ENCODE measurements at regions not wholly inside any gene's neighbourhood (a gene's known extent, or its start where the extent isn't known, plus 50 kb on each side); places are given as distances from the start of the nearest gene placed in this dataset.
"Not testable (repeated sequence)": the region's sequence is repeated elsewhere in the genome, so short reads cannot be mapped to it uniquely, and the experiment has no call there.

- DNase-seq = not testable (repeated sequence)
These were observed 254.1 kb upstream of the DIO3 start for GRCh38 chr14:101307162-101307561.

- not testable (repeated sequence) for DNase-seq
These were observed 250.1 kb upstream of the DIO3 start for GRCh38 chr14:101311186-101311585.

- no peak for DNase-seq
These were observed 248.0 kb upstream of the DIO3 start for GRCh38 chr14:101313268-101313667.

DNA sequence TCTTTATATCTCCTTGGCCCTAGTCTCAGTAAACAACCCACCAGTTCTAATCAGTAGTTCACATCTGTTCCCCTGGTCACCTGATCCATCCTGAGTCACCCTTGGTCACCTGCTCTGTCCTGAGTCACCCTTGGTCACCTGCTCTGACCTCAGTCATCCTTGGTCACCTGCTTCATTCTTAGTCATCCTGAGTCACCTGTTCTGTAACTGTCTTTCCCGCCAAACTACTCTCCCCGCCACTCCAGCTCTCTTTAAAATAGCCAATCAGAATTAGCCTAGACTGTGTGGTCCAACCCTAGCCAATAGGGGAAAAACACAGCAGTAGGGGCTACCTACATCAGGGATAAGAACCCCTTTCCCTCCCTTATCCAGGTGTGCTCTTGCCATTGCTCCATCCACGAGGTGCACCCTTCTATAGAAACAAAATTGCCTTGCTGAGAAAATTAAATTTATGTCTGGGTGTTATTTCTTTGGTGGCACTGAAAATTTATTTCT is 245.4 kb upstream of the DIO3 start:
- DNase-seq = no peak

GRCh38 chr14:101318271-101318670 is 243.0 kb upstream of the DIO3 start:
- DNase-seq = no peak

DNA sequence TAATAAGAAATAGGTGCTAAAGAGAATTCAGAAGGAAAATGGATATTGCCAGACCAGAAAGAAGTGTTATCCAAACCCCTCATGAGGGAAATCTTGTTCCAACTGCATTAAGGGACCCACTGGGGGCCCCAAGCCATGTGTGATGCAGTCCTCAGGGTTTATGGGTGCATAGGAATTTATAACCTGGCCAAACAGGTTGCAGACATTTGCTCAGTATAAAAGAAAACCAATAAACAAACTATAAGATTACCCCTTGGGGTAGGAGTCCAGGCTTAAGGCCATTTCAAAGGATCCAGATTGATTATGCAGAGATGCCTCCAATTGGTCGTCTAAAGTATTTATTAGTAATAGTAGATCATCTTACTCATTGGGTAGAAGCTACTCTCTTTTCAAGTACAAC is 240.9 kb upstream of the DIO3 start:
- DNase-seq = no peak

DNA sequence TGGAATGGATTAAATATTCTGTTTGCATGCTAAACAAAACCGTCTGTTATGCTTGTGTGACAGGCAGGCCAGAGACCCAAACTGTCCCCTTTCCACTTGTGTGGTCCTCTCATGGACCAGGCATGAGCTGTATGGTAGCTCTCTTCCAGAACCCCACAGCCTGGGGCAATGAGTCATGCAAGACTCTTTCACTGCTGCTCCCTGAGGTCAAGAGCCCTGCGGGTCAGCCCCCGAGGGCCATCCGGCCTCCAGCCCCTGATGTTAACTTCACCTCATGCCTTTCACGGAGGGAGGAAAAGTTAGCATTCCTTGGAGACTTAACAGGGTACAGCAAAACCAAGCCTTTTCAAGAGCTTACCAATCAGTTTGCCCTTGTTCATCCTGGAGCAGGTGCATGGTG is 239.1 kb upstream of the DIO3 start:
- no peak for DNase-seq

DNA sequence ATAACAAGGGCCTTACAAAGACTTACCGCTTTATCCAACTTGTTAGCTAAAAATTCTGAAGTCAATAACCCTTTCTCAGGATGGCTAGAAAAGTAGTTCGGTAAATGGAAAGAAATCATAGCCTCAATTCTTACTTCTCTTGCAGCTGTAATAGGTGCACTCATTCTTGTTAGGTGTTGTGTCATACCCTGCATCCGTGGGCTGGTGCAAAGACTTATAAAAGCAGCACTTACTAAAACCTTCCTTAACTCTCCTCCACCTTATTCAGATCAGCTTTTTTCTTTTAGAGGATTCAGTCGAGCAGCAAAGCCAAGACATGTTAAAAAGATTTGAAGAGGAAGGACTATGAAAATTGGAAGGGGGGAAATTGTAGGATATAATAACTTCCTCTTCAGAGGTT is 238.2 kb upstream of the DIO3 start:
- no peak for DNase-seq

DNA sequence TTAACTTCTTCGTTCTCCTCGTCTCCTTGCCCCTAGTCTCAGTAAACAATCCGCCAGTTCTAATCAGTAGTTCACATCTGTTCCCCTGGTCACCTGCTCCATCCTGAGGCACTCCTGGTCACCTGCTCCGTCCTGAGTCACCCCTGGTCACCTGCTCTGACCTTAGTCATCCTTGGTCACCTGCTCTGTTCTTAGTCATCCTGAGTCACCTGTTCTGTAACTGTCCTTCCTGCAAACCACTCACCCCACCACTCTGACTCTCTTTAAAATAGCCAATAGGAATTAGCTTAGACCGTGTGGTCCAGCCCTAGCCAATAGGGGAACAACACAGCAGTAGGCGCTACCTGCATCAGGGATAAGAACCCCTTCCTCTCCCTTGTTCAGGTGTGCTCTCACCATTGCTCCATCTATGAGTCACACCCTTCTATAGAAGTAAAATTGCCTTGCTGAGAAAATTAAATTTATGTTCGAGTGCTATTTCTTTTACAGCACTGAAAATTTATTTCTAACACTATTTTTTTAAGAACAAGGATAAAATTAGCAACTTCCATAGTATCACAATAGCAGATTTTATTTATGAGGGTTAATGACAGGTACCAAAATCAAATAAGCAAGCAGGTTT is 237.6 kb upstream of the DIO3 start:
- not testable (repeated sequence) for DNase-seq

DNA sequence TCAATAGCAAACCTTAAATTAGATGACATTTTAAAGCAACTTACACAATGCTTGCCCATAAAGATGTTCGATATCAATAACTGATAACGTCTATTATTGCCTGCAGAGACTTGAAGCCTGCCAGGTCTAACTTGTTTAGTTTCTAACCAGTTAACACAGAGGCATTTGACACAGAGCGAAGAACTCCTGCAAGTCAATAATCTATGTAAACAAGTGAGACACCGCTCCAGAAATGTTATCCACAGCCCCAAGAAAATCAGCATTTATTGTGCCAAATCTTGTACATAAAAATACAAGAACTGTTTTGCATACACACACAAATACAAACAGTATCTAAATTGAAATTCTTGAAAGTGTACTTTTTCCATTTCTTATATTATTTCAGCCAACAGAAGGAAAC is 236.0 kb upstream of the DIO3 start:
- no peak for DNase-seq

- no peak for DNase-seq
These were observed 232.8 kb upstream of the DIO3 start for GRCh38 chr14:101328412-101329028.

DNA sequence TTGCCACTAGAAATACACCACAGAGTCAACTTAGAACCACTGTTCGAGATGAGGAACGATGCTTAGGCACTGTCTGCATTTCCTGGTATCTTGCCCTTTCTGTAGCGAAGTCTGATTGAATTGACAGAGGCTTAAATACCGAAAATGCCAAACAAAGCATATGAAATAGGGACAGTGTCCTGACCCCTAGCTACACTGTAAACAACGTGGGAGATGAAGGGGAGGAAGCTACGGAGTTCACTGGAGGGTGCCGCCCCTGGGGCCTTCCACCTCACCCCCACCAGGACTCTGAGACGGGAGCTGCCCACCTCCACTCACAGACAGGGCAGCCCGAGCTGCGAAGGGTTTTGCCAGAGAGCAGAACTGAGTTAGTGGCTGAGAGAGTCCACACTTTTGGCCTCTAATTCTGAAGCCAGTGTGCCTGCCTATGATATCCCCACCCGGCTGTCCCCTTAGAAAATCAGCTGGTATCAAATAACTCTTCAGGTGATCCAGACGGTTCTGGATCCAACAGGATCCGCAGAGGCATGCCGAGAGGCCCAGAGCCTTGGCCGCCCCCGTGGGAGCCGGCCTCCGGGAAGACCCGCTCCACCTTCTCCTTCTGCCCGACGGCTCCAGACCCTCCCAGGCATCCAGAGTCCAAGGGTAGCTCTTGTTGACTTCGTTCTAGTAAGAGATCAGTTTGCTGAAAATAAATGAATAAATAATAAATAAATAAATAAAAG is 230.7 kb upstream of the DIO3 start:
- no peak for DNase-seq

DNA sequence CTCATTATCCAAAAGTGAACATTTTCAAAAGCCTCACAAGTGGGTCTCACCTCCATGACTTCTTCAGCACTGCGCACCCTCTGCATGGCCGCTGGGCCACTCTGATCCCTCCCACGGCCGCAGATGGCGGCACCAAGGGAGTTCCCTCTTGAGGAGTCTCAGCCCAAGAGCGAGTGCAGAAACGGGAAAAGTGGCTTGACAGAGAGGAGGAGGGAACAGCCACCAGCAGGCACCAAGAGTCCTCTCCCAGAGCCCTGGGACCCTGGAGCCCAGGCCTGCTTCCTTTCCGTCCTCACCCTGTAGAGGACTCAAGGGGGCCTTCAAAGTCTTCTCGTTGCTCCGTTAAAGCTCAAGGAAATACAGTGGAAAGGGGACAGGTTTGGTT is 230.2 kb upstream of the DIO3 start:
- DNase-seq = no peak

- no peak for DNase-seq
These were observed 229.6 kb upstream of the DIO3 start for GRCh38 chr14:101331661-101332169.

DNA sequence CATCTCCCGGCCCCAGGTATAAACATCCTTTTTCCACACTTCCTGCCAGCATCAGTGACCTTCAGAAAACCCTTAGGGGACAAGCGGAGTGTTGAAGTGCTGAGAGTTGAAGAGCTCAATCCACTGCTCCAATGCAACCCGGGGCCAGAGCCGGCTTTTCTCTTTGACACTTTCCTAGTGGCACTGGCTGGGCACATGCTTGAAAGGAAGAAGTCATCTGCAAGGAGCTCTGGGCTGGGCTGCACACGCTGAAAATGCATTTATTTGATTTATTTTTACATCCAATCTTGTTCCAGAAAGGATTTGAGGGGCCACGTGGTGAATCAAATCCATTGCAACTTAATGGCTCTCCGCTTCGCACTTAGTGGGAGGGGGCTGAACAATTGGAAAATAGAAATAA is 229.0 kb upstream of the DIO3 start:
- DNase-seq = no peak

DNA sequence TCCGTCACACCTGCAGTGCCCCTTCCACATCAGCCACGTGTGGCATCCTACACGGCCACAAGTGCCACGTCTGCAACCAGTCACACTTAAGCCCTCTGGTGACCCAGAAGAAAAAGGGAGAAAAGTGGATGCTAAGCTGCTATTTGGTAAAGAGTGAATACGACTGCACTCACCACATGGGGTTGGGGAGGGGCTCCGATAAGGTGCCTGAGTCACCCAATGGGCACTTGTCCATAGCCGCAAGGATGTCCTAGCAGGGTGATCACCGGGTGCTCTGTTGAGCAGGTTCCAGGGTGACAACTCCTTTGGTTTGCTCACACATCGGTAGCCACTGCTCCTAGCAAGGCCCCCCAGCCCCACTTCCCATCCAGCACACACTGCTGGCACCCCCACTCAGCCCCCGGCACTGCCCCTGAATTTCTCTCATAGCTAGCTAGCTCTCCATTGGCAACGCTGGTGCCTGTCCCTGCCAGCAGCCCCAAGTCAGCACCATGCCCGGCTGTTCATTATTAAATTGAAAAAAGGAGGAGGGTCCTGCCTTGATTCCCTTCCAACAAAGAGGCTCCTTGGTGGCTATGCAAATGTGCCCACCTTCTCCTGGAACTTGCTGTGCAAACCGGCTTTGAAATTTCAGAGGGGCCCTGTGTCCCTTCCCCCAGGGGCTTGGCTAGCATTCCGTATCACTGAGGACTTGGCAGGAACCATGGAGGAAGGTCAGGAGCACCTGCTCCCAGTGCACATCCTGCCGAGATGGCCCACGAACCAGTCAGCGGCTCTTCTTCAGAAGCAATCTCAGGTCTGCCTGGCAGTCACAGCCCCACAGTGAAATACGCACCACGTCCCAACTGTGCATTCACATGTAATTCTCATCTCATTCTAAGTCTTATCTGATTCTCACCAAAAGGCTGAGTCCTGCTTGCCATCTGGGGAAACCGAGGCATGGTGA is 227.7 kb upstream of the DIO3 start:
- no peak for DNase-seq

GRCh38 chr14:101334656-101335055 is 226.6 kb upstream of the DIO3 start:
- no peak for DNase-seq

- DNase-seq = no peak
These were observed 226.1 kb upstream of the DIO3 start for GRCh38 chr14:101335061-101335661.

- DNase-seq = no peak
These were observed 225.1 kb upstream of the DIO3 start for GRCh38 chr14:101336183-101336582.

DNA sequence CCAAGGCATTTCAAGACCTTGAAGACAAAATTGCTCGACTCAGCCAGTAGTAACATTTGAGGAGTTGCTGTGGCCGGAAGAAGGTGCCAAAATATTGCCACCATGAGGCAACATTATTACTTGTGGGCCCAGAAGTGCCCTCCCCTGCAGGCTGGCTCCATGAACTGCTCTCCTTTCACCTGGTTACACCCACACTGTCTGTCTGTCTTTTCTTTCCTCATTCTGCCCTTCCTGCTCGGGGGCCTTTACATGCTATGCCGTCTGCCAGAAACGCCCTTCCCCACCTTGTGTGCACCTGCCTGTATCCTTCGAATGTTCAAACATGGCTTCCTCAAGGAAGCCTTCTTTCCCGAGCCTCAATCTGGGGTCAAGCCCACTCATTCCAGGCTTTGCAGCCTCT is 224.2 kb upstream of the DIO3 start:
- no peak for DNase-seq

- no peak for DNase-seq
These were observed 220.7 kb upstream of the DIO3 start for GRCh38 chr14:101340556-101340955.

Measured in hypothalamus (tissue), 51 donors.